VCaP (cell line): ENCODE measurements at regions not wholly inside any gene's neighbourhood (a gene's known extent, or its start where the extent isn't known, plus 50 kb on each side); places are given as distances from the start of the nearest gene placed in this dataset.

ENCODE experiments used
- H3K27ac ChIP-seq: fragments of 450-650 bp; 2 replicates; pipeline ENCODE4 v1.5.1; 2017
- CTCF ChIP-seq: fragments of 450-650 bp; conservative IDR thresholded peaks from 2 replicates; pipeline ENCODE4 v1.5.1; 2017; ENCODE audit warnings: mild to moderate bottlenecking, moderate library complexity

- no peak for TF ChIP-seq CTCF
- no peak overlapping the region for H3K27ac ChIP-seq
These were observed 50.4 kb upstream of the CIBAR2 start for GRCh38 chr16:85162478-85163277.

- no peak overlapping the region for H3K27ac ChIP-seq
- TF ChIP-seq CTCF = no peak
These were observed 51.2 kb upstream of the CIBAR2 start for GRCh38 chr16:85163278-85164112.

GRCh38 chr16:85164431-85164830 lies 52.2 kb upstream of the CIBAR2 start:
- no peak overlapping the region for H3K27ac ChIP-seq
- TF ChIP-seq CTCF = no peak

- H3K27ac ChIP-seq = no peak overlapping the region
- no peak for TF ChIP-seq CTCF
These were observed 52.7 kb upstream of the CIBAR2 start for GRCh38 chr16:85164838-85165516.

GRCh38 chr16:85165781-85166180 lies 53.5 kb upstream of the CIBAR2 start:
- no peak for TF ChIP-seq CTCF

GRCh38 chr16:85166281-85166680 lies 54.0 kb upstream of the CIBAR2 start:
- no peak overlapping the region for H3K27ac ChIP-seq
- no peak for TF ChIP-seq CTCF

More at GRCh38 chr16:85165781-85166180, 53.5 kb upstream of the CIBAR2 start:
- no peak overlapping the region for H3K27ac ChIP-seq
